Stomach (tissue), 4 donors: ENCODE measurements at regions not wholly inside any gene's neighbourhood (a gene's known extent, or its start where the extent isn't known, plus 50 kb on each side); places are given as distances from the start of the nearest gene placed in this dataset.

Experiments
- EP300 ChIP-seq: sonication (generic); formaldehyde crosslinking; IDR thresholded peaks from one replicate; pipeline ENCODE4 v1.6.1; 2017; ENCODE audit warnings: antibody characterized with exemption
- POLR2A ChIP-seq, 4 donors: fragments of 450-650 bp; IDR thresholded peaks; one replicate each; pipeline ENCODE4 v1.6.1; 2016; ENCODE audit warnings: antibody characterized with exemption in 4 of 4, control low read depth in 2 of 4, mild to moderate bottlenecking in 1 of 4, moderate library complexity in 1 of 4
- POLR2AphosphoS5 ChIP-seq, 3 donors: sonication (generic); formaldehyde crosslinking; IDR thresholded peaks; one replicate each; pipeline ENCODE4 v1.6.1; 2016; ENCODE audit warnings: antibody characterized with exemption in 3 of 3
- TF ChIP-seq, protein P1 (sequence below), 7 experiments: fragments of 450-650 bp in 4 of 7; fragments of 200-600 bp in 3 of 7; sonication (generic) in 3 of 7; IDR thresholded peaks; one replicate each; pipeline ENCODE4 v1.5.1; 2016 to 2019; ENCODE audit warnings: antibody characterized with exemption in 7 of 7, control low read depth in 2 of 7, mild to moderate bottlenecking in 1 of 7

DNA sequence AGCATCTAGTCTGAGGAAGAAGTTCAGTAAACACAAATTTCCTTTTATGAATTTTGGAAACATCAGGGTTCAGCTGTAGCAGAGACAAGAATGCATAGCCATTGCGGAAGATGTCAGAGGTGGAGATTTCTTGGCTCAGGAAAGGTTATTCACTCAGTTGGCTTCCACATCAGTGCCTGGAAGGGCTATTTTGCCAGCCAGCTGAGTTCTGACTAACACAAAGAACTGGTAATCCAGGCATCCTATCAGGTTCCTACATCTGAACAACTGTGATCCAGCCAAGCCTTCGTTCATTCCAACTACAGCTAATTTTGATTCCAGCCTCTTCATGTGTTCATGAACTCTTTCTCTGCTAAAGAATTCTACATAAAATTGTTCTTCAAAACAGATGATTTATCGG, 965.6 kb downstream of the XPNPEP1 start:
- TF ChIP-seq, protein P1, sequence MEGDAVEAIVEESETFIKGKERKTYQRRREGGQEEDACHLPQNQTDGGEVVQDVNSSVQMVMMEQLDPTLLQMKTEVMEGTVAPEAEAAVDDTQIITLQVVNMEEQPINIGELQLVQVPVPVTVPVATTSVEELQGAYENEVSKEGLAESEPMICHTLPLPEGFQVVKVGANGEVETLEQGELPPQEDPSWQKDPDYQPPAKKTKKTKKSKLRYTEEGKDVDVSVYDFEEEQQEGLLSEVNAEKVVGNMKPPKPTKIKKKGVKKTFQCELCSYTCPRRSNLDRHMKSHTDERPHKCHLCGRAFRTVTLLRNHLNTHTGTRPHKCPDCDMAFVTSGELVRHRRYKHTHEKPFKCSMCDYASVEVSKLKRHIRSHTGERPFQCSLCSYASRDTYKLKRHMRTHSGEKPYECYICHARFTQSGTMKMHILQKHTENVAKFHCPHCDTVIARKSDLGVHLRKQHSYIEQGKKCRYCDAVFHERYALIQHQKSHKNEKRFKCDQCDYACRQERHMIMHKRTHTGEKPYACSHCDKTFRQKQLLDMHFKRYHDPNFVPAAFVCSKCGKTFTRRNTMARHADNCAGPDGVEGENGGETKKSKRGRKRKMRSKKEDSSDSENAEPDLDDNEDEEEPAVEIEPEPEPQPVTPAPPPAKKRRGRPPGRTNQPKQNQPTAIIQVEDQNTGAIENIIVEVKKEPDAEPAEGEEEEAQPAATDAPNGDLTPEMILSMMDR (IDR thresholded peaks at IDR 0.05), result no peak
- TF ChIP-seq POLR2A (IDR thresholded peaks at IDR 0.05) (no peak), POLR2AphosphoS5 (IDR thresholded peaks at IDR 0.05) (no peak), EP300 (no peak)
